ENCODE measurements at regions not wholly inside any gene's neighbourhood (a gene's known extent, or its start where the extent isn't known, plus 50 kb on each side); places are given as distances from the start of the nearest gene placed in this dataset.

DNA sequence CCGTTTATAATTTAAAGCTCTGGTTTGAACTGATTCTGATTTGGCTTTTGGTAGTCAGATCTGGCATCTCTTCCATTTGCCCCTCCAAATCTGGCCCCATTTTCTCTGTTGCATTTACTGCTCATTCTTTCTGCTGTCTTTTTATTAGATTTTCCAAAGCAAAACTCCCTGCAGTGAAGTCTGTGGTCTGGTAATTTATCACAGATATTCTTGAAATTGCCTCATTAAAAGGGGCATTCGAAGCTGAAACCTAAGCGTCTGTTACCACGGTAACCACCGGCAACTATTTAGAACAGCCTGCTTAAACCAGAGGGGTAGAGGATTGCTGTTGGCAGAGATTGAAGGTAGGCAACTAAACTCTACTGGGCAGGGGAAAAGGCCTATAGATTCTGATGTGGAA is 111.5 kb upstream of the UPP2 start:
- TF ChIP-seq CTCF (IDR thresholded peaks at IDR 0.05 in 8 of 11, conservative IDR thresholded peaks at IDR 0.05 in 3 of 11) (no peak), POLR2A (IDR thresholded peaks at IDR 0.05) (no peak), POLR2AphosphoS5 (IDR thresholded peaks at IDR 0.05) (no peak)
